ACC112 (cell line): ENCODE measurements at regions not wholly inside any gene's neighbourhood (a gene's known extent, or its start where the extent isn't known, plus 50 kb on each side); places are given as distances from the start of the nearest gene placed in this dataset.

ENCODE experiments used
- H2AFZ ChIP-seq: fragments of 200-600 bp; sonication (generic); one replicate; pipeline ENCODE4 v1.6.0; 2017; ENCODE audit warnings: antibody characterized with exemption, low read length; ENCODE audit not compliant: unreplicated experiment
- H3K27ac ChIP-seq: fragments of 200-600 bp; sonication (generic); 2 replicates; pipeline ENCODE4 v1.5.1; 2014; ENCODE audit warnings: low read depth, mild to moderate bottlenecking, antibody characterized with exemption, low read length, moderate library complexity
- H3K27me3 ChIP-seq: fragments of 200-600 bp; sonication (generic); 2 replicates; pipeline ENCODE4 v1.6.1; 2014; ENCODE audit warnings: mild to moderate bottlenecking, antibody characterized with exemption, low read length, moderate library complexity, mixed read lengths; ENCODE audit not compliant: insufficient read depth
- H3K36me3 ChIP-seq: fragments of 200-600 bp; sonication (generic); 2 replicates; pipeline ENCODE4 v1.6.1; 2016; ENCODE audit warnings: mild to moderate bottlenecking, antibody characterized with exemption, low read length, moderate library complexity, mixed read lengths; ENCODE audit not compliant: insufficient read depth
- H3K4me1 ChIP-seq: fragments of 200-600 bp; sonication (generic); one replicate; pipeline ENCODE4 v1.6.1; 2016; ENCODE audit warnings: low read length, mixed read lengths; ENCODE audit not compliant: insufficient read depth, unreplicated experiment, control insufficient read depth
- H3K4me3 ChIP-seq: fragments of 200-600 bp; sonication (generic); 2 replicates; pipeline ENCODE4 v1.5.1; 2014; ENCODE audit warnings: mild to moderate bottlenecking, low read depth, low read length
- H3K79me2 ChIP-seq: fragments of 200-600 bp; sonication (generic); one replicate; pipeline ENCODE4 v1.6.0; 2016; ENCODE audit warnings: low read length; ENCODE audit not compliant: control insufficient read depth, unreplicated experiment, insufficient read depth

DNA sequence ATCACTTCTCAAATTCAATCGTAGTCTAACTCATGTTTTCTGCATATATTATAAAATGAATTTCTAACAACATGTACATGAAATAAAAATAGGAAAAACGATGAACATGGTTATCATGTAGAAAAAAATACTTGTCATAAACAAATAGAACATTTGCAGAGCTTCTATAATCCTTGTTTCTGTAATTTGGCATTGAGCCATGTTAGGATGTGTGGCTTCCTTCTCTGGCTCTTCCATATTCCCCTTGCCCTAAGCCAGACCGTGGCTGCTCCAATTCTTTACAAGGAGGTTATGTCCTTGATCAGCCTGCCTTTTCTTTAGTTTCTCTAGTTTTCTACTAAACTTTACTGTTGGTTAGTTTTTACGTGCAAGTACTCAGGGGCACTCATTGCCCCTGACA lies 155.3 kb downstream of the COL6A3 start:
- Histone ChIP-seq H3K4me1 (peaks cover 76% of the 10 kb centered on the region), H3K79me2 (no peaks in the 10 kb centered on the region), H3K27me3 (no peaks in the 10 kb centered on the region), H3K4me3 (no peak overlapping the region), H2AFZ (no peak overlapping the region), H3K27ac (peak overlapping the region; percentile 91), H3K36me3 (no peaks in the 10 kb centered on the region)

DNA sequence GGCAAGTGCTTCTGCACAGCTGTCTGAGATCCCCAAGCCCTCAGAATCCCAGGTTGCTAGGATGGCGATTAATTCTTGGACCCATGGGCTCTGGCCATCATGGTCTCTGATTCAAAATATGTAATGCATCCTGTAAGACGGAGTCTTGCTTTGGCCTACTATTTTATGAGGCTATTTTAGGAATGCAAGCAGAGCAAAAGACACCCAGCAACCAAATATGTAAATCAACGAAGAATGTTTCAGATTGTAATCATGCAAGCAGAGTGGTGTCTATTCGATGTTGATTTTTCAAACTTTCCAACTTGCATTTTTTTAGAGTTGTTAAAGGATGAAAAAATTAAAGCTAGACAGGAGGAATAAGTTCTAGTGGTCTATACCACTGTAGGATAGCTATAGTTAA lies 154.8 kb downstream of the COL6A3 start:
- H3K36me3 ChIP-seq, result no peaks in the 10 kb centered on the region
- peaks cover 78% of the 10 kb centered on the region for H3K4me1 ChIP-seq
- no peaks in the 10 kb centered on the region for H3K79me2 ChIP-seq
- H3K4me3 ChIP-seq, result no peak overlapping the region
- H3K27me3 ChIP-seq, result no peaks in the 10 kb centered on the region
- no peak overlapping the region for H2AFZ ChIP-seq
- peak overlapping the region; percentile 91; the same call in 1 of the 2 replicates for H3K27ac ChIP-seq

DNA sequence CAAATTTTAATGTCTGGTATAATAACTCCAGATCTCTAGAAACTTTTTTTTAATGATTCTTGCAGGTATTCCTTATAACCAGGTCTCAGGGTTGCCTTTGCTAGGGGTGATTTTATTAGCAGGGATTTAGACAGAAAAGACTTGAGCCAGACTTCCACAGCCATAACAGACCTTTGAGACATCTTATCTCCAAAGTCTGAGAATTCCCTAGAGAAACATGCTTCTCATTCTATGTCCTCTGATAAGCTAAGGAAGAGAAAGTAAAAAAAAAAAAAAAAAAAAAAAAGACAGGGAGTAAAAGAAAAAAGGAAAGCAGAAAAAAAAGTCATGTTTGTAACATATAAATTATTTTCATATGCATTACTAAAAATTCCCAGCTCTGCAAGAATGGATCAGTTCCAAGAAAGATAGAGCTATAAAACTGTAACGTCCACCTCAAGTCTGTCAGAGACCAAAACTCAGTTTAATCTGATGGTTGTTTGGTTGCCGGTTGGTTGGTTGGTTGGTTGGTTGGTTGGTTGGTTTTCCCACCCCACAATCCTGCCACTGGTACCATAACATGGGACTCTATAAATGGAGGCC lies 153.8 kb downstream of the COL6A3 start:
- Histone ChIP-seq H3K27me3 (no peaks in the 10 kb centered on the region), H3K79me2 (no peaks in the 10 kb centered on the region), H3K4me1 (peaks cover 78% of the 10 kb centered on the region), H2AFZ (no peak overlapping the region), H3K4me3 (no peak overlapping the region), H3K27ac (peak overlapping the region; percentile 22; the same call in 1 of the 2 replicates), H3K36me3 (no peaks in the 10 kb centered on the region)

DNA sequence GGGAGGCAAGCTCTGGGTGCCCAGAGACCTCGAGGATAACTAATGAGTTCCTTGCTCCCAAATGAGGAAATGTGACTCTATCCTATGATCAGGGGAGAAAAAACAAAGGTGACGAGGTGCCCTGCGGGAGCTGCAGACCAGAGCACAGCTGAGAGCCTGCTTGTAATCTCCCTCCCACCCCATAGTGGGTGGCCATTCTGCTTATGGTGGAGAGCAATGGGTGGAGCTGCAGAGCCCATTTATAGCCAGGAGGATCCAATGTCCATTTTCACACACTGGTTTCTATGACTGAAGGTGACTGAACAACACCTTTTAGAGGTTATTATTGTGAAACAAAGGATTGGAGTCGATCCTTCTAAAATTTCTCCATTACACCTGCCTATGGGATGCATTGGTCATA lies 153.3 kb downstream of the COL6A3 start:
- no peaks in the 10 kb centered on the region for H3K27me3 ChIP-seq
- no peak overlapping the region for H2AFZ ChIP-seq
- H3K27ac ChIP-seq, result no peak overlapping the region
- H3K4me1 ChIP-seq, result peaks cover 78% of the 10 kb centered on the region
- no peak overlapping the region for H3K4me3 ChIP-seq
- no peaks in the 10 kb centered on the region for H3K36me3 ChIP-seq
- no peaks in the 10 kb centered on the region for H3K79me2 ChIP-seq

DNA sequence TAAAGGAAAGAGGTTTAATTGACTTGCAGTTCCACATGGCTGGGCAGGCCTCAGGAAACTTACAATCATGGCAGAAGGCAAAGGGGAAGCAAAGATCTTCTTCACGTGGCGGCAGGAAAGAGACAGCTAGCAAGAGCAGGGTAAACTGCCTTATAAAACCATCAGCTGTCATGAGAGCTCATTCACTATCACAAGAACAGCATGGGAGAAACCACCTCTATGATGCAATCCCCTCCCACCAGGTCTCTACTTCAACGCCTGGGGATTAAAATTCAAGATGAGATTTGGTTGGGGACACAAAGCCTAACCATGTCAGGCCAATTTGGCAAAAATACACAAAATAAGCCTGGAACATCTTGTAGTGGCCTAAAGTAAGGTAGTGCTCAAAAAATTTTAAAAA lies 152.6 kb downstream of the COL6A3 start:
- H3K27ac ChIP-seq, result peak overlapping the region; percentile 98
- H2AFZ ChIP-seq, result no peak overlapping the region
- no peaks in the 10 kb centered on the region for H3K36me3 ChIP-seq
- peaks cover 76% of the 10 kb centered on the region for H3K4me1 ChIP-seq
- no peaks in the 10 kb centered on the region for H3K79me2 ChIP-seq
- H3K4me3 ChIP-seq, result no peak overlapping the region
- H3K27me3 ChIP-seq, result no peaks in the 10 kb centered on the region

DNA sequence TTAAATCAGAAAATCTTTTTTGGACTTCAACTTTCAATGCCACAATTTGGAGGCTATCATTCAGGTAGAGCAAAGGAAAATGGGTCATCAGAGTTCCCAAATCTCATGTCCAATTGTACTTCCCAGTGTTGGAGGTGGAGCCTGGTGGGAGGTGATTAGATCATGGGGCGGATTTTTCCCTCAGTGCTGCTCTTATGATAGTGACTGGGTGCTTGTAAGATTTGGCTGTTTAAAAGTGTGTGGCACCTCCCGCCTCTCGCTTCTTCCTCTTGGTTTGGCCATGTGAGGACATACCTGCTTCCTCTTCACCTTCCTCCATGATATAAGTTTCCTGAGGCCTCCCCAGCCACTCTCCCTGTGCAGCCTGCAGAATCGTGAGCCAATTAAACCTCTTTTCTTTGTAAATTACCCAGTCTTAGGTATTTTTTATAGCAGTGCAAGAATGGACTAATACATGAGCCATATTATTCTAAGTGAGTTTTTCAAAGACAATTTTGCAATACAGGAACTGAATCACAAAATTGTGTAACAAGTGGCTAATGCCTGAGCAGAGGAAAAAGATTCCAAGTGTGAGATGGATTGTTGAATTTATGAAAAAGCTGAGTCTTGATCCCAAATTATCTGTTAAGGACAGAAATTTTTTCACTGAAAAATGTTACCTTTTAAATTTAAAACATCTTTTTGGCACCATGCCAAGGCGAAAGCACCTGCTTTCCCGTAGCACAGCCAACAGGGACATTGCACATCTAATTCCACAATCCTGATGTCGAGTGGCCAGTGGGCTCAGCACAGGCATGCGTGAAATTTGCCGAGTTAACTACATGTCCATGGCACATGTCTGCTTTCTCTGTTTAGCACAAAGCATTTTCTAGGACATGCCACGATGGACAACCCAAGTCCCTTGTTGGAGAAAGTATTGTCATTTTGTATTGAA lies 150.9 kb downstream of the COL6A3 start:
- Histone ChIP-seq H3K4me3 (peak overlapping the region; percentile 21; the same call in 1 of the 2 replicates), H3K27ac (peak overlapping the region; percentile 98), H2AFZ (no peak overlapping the region), H3K27me3 (no peaks in the 10 kb centered on the region), H3K4me1 (peaks cover 58% of the 10 kb centered on the region), H3K79me2 (no peaks in the 10 kb centered on the region), H3K36me3 (no peaks in the 10 kb centered on the region)

DNA sequence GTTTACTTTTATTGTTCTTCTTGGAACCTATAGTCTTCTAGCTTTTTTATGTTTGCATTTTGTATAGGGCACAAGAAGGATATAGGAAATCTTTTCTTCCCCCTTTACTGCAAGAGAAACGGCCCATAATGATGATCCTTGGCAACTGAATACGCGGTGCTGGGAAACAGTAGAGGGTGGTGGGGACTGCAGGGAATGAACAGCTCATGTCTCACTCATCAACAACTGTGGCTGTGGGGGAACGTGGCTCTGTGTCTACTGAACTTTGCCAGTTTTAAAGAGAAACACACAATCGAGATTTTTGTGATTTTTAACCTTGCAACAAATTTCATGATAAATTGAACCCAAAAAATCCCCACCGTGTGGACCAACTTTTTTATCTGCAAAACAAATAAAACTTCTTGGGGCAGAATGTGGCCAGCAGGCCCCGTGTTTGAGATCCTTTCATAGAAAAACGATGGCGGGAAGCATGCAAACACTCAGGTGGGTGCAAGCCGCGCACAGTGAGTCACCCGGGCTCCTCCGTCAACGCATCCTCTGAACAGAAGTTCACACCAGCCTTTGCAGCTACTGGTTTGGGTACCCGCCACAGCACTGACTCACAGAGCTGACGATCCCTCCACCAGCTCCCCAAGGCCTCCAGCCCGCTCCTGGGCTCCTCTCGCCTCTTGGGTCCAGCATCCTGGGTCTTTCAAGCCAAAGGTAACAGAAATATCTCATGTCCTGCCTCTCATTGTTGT lies 149.3 kb downstream of the COL6A3 start:
- no peaks in the 10 kb centered on the region for H3K36me3 ChIP-seq
- peak overlapping the region; percentile 98 for H3K27ac ChIP-seq
- peaks cover 47% of the 10 kb centered on the region for H3K4me1 ChIP-seq
- no peaks in the 10 kb centered on the region for H3K79me2 ChIP-seq
- no peaks in the 10 kb centered on the region for H3K27me3 ChIP-seq
- peak overlapping the region; percentile 34 for H3K4me3 ChIP-seq
- no peak overlapping the region for H2AFZ ChIP-seq

DNA sequence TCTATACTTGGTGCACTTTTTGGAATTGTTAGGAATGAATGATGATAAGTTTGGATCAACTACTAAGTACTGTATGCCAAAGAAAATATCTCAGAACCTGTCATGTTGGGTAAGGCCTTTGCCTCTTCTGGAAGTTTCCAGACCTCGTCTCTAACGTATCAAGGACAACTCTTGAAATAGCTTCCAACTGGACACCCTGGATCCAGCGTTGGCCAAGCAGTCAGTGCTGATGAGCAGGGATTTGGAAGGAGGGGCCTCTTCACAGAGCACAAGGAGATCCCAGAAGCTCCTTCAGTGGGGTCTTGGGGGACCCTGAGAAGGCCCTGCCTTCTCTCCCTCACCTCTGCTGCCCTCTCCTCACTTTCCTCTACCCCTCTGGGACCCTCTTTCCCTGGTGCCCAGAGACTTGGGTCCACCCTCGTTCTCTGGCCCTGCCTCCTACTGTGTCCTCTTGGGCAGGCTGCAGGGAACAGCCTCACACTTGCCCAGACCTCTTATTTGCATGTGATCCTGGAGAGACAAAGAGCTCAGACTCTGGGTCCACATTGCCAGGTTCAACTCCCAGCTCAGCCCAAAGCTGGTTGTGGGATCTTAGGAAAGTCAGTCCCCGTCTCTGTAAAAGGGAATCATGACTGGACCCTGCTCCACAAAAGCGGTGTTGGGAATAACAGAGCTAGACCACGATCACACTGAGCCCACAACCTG lies 145.8 kb downstream of the COL6A3 start:
- Histone ChIP-seq H3K4me3 (no peak overlapping the region), H3K27ac (no peak overlapping the region), H2AFZ (no peak overlapping the region), H3K27me3 (no peaks in the 10 kb centered on the region), H3K36me3 (no peaks in the 10 kb centered on the region), H3K4me1 (peaks cover 29% of the 10 kb centered on the region), H3K79me2 (no peaks in the 10 kb centered on the region)

DNA sequence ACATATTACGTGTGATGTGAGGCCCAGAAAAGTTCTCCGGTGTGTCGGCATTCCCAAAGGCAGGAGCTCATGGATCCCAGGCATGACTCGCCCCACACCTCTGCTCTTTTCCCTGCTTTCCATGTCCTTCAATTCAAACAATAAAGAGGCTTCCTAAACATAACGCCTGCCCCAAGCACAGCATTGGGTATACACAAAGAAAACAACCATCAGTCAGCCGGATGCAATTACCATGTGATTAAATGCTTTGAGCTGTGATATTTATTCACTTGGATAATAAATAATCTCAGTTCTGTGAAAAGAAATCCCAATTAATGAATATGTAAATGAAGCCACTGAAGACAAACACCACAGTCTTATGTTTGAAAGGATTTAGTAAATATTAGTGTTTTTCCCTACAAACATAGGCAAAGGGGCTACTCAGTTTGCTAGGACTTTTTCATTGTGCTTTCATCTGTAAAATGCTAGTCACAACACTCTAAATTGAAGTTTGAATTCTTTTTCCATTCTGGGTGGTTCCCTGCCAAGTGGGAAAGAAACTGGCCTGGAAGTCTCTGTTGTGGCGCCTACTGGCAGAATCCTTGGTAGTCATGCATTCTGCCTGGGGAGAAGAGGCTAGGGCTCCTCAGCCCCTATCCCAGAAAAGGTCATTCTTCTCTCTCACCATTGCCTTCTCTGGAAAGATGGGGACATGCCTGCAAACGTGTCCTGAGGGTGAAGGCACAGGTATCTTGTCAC lies 144.7 kb downstream of the COL6A3 start:
- Histone ChIP-seq H3K27ac (no peak overlapping the region), H2AFZ (no peak overlapping the region), H3K36me3 (no peaks in the 10 kb centered on the region)

DNA sequence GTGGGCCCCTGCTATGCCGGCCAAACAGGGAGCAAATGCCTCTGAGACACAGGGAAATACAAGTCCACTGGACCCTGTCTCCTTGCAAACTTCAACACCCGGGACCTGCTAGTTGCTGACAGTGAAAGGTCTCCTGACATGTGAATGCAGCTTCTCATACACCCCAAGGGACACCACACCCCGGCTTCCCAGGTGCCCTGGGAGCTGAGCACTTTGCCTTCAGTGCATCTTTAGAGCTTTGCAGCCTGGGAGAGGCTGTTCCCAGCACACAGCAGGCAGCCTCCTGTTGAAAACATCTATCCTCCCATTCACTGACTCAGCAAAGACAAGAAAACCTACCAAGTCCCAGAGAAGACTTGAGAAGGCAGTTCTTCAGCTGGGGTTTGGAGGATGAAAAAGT lies 143.4 kb downstream of the COL6A3 start:
- Histone ChIP-seq H3K4me3 (no peak overlapping the region), H3K36me3 (no peaks in the 10 kb centered on the region), H2AFZ (no peak overlapping the region), H3K79me2 (no peaks in the 10 kb centered on the region), H3K27me3 (no peaks in the 10 kb centered on the region), H3K4me1 (peaks cover 6% of the 10 kb centered on the region), H3K27ac (no peak overlapping the region)

More for the DNA sequence above, 144.7 kb downstream of the COL6A3 start:
- Histone ChIP-seq H3K4me3 (no peak overlapping the region), H3K27me3 (no peaks in the 10 kb centered on the region), H3K79me2 (no peaks in the 10 kb centered on the region), H3K4me1 (peaks cover 18% of the 10 kb centered on the region)
